ENCODE measurements at regions not wholly inside any gene's neighbourhood (a gene's known extent, or its start where the extent isn't known, plus 50 kb on each side); places are given as distances from the start of the nearest gene placed in this dataset.

- no peak for TF ChIP-seq CTCF (IDR thresholded peaks at IDR 0.05)
- no peak for TF ChIP-seq POLR2A (IDR thresholded peaks at IDR 0.05)
- no peak for TF ChIP-seq EP300 (IDR thresholded peaks at IDR 0.05)
Observed at GRCh38 chr11:38173676-38174075, 1575.6 kb upstream of the RAG2 start.

All from ovary (tissue), 3 donors.